Thyroid gland (tissue), 4 donors: ENCODE measurements at regions not wholly inside any gene's neighbourhood (a gene's known extent, or its start where the extent isn't known, plus 50 kb on each side); places are given as distances from the start of the nearest gene placed in this dataset.

Experiments used
- DNase-seq, 2 donors: peaks; one replicate each; pipeline ENCODE4 v3.0.0-alpha.2; 2019
- H3K27ac ChIP-seq, 3 donors: fragments of 200-600 bp; sonication (generic); 1 replicate in 2 of 3; 2 replicates in 1 of 3; pipeline ENCODE4 v1.5.1; 2016 to 2019; ENCODE audit warnings: mild to moderate bottlenecking in 1 of 3, moderate library complexity in 1 of 3
- H3K27me3 ChIP-seq: fragments of 200-600 bp; sonication (generic); one replicate; pipeline ENCODE4 v1.5.1; 2019
- H3K36me3 ChIP-seq, 2 donors: fragments of 200-600 bp; sonication (generic); one replicate each; pipeline ENCODE4 v1.5.1; 2016 to 2019
- H3K4me1 ChIP-seq, 2 donors: fragments of 200-600 bp; sonication (generic); one replicate each; pipeline ENCODE4 v1.5.1; 2017 to 2019
- H3K4me3 ChIP-seq, 3 donors: fragments of 200-600 bp; sonication (generic); replicated peaks in 1 of 3; 1 replicate in 2 of 3; 2 replicates in 1 of 3; pipeline ENCODE4 v1.5.1; 2016; ENCODE audit warnings: mild to moderate bottlenecking in 1 of 3
- H3K9me3 ChIP-seq: fragments of 200-600 bp; sonication (generic); one replicate; pipeline ENCODE4 v1.5.1; 2017
- POLR2A ChIP-seq, 2 donors: fragments of 450-650 bp; IDR thresholded peaks; one replicate each; pipeline ENCODE4 v1.6.1; 2017; ENCODE audit warnings: antibody characterized with exemption in 2 of 2, mild to moderate bottlenecking in 2 of 2, moderate library complexity in 1 of 2
- WGBS, 2 donors: methylation state at CpG; one replicate each; pipeline ENCODE4 v1.1.5; 2017; 5-methylcytosine and 5-hydroxymethylcytosine counted together
- intact Hi-C: fragments of 100-400 bp; cut with DNase I; formaldehyde crosslinking; loops from one replicate; pipeline ENCODE4 v1.15.1; 2023
- TF ChIP-seq, protein P1 (sequence below), 6 experiments: fragments of 200-600 bp in 3 of 6; fragments of 450-650 bp in 3 of 6; sonication (generic) in 3 of 6; IDR thresholded peaks; one replicate each; pipeline ENCODE4 v1.5.1; 2016 to 2019; ENCODE audit warnings: antibody characterized with exemption in 6 of 6, mild to moderate bottlenecking in 2 of 6, inconsistent platforms in 1 of 6, moderate library complexity in 1 of 6

DNA sequence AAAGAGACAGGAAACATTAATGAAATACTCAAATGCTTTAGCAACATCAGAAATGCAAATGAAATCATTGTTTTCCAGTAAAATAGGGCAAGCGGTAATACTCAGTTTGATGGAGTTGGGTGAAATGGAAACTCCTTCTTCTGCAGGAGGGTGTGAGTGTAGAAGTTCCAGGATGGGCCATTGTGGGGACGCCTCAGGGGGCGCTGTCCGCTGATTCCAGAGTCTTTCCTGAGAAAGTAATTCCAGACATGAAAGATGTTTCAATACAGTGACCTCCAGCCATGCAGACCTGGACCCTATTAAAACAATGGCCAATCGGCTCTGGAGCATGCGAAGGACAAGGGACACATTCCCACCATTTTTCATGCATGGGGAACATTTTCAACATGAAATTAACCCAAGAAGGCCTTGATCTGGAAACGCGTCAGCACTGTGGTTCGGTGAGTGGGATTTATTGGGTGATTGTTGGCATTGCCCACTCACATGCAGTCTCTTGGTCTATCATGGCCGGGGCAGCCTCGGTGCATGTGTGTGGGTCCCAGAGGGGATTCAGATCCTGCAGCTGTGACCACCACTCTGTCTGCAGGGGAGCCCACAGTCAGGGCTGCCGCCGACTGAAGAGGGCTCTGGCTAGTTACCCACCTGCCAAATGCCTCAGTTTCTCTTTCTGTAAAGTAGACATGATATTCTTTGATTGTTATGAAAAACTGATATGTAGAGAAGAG is 132.6 kb upstream of the IRX4 start:
- no peaks in the 10 kb centered on the region for H3K36me3 ChIP-seq
- peaks cover 0 to 6% of the 10 kb centered on the region in 2 donors for H3K4me1 ChIP-seq
- no peak overlapping the region for H3K4me3 ChIP-seq
- no peak overlapping the region for H3K27ac ChIP-seq
- intact Hi-C loops, result no loop called here
- no peak for DNase-seq
- H3K27me3 ChIP-seq, result no peaks in the 10 kb centered on the region
- H3K9me3 ChIP-seq, result no peaks in the 10 kb centered on the region
- TF ChIP-seq, protein P1, sequence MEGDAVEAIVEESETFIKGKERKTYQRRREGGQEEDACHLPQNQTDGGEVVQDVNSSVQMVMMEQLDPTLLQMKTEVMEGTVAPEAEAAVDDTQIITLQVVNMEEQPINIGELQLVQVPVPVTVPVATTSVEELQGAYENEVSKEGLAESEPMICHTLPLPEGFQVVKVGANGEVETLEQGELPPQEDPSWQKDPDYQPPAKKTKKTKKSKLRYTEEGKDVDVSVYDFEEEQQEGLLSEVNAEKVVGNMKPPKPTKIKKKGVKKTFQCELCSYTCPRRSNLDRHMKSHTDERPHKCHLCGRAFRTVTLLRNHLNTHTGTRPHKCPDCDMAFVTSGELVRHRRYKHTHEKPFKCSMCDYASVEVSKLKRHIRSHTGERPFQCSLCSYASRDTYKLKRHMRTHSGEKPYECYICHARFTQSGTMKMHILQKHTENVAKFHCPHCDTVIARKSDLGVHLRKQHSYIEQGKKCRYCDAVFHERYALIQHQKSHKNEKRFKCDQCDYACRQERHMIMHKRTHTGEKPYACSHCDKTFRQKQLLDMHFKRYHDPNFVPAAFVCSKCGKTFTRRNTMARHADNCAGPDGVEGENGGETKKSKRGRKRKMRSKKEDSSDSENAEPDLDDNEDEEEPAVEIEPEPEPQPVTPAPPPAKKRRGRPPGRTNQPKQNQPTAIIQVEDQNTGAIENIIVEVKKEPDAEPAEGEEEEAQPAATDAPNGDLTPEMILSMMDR (IDR thresholded peaks at IDR 0.05), result no peak
- TF ChIP-seq POLR2A (IDR thresholded peaks at IDR 0.05), result no peak
- 84 to 87% methylated on average over 13 of the region's 13 CpGs for WGBS, 2 donors

DNA sequence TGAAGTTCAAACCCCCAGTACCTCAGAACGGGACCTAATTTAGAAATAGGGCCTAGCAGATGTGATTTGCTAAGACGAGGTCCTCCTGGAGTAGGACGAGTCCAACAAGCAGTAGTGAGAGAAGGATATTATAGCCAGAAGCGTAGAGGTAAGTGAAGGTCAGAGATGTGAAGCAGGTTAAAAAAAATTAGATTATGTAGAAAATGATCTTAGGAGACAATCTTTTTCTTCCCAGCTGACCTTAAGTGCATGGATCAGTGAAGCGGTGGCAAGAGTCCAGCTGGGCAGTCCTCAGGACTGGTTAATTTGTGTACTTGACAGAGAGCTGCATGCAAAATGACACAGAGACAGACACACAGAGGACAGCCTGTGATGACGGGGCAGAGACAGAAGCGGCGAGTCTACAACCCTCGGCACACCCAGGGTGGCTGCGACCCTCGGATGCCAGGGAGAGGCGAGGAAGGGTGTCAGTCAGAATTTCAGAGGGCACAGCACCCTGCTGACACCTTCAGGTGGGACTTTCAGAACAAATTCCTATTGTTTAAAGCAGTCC is 131.4 kb upstream of the IRX4 start:
- peaks cover 0 to 6% of the 10 kb centered on the region in 2 donors for H3K4me1 ChIP-seq
- H3K36me3 ChIP-seq, result no peaks in the 10 kb centered on the region
- WGBS, 2 donors, result 39 to 55% methylated on average over 11 to 12 of the region's 12 CpGs
- peak; percentile 81 to 86 for DNase-seq
- no peak overlapping the region for H3K4me3 ChIP-seq
- H3K27ac ChIP-seq, result no peak overlapping the region
- intact Hi-C loops, result no loop called here
- no peaks in the 10 kb centered on the region for H3K9me3 ChIP-seq
- TF ChIP-seq POLR2A (IDR thresholded peaks at IDR 0.05), result no peak
- TF ChIP-seq, protein P1 (IDR thresholded peaks at IDR 0.05), result no peak
- no peaks in the 10 kb centered on the region for H3K27me3 ChIP-seq

DNA sequence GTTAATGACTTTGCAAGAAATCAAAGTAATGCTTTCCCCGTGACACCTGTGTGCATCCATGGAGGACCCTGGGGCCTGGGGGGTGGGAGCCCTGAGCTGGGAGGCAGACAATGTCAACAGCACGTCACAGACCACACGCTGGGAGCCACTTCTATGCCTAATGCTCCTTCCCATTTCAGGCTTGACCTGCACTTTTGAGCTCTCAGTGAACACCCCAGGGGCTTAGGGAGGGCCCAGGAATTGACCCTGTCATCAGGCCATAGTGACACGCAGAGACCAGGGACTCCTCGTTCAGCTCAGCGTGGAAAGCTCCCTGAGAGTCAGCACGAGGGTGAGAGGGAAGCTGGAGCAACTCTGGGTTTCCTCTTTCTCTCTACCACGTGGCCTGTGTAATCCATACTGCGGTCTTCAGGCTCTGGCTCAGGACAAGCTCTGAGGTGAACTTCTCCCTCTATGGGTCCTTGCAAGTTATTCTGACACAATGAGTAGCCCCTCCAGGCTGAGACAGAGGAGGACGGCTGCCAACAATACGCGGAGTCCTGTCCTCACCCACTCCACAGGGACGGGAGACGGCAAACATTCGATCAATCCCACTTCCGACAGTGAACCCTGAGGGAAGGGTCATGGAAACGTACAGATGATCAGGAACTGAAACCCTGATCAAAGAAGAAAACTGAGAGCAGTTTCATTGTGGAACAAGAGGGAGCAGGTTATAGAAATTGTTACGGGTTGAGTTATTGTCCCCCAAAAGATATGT is 130.8 kb upstream of the IRX4 start:
- WGBS, 2 donors, result 70 to 74% methylated on average over 16 to 18 of the region's 18 CpGs
- TF ChIP-seq POLR2A (IDR thresholded peaks at IDR 0.05), result no peak
- TF ChIP-seq, protein P1 (IDR thresholded peaks at IDR 0.05), result no peak
- Histone ChIP-seq H3K4me3 (no peak overlapping the region), H3K4me1 (peaks cover 0 to 6% of the 10 kb centered on the region in 2 donors), H3K36me3 (no peaks in the 10 kb centered on the region), H3K9me3 (no peaks in the 10 kb centered on the region), H3K27me3 (no peaks in the 10 kb centered on the region), H3K27ac (no peak overlapping the region)
- peak in 1 of 2 donors; percentile 39 for DNase-seq
- intact Hi-C loops, result no loop called here

DNA sequence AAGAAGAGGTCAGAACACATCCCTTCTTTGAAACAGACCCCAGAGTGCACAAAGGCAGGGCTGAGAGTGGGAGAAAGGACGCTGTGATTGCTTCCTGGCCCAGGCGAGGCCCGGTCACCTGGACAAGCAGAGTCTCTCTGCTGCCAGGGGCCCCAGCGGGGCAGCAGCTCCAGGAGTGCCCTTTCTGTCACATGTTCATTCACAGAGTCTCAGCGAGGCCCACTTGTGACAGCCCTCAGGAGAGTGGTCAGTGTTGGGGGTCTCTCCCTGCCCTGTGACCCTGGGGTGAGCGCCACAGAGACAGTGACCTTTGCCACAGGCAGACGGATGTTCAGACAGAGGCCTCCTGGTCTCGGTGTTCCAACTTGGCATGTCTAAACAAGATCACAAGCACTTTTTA is 130.2 kb upstream of the IRX4 start:
- no peaks in the 10 kb centered on the region for H3K9me3 ChIP-seq
- WGBS, 2 donors, result 65 to 85% methylated on average over 7 to 8 of the region's 8 CpGs
- TF ChIP-seq POLR2A (IDR thresholded peaks at IDR 0.05), result no peak
- TF ChIP-seq, protein P1 (IDR thresholded peaks at IDR 0.05), result no peak
- H3K36me3 ChIP-seq, result no peaks in the 10 kb centered on the region
- H3K27me3 ChIP-seq, result no peaks in the 10 kb centered on the region
- peaks cover 0 to 11% of the 10 kb centered on the region in 2 donors for H3K4me1 ChIP-seq
- H3K27ac ChIP-seq, result no peak overlapping the region
- DNase-seq, result no peak
- H3K4me3 ChIP-seq, result no peak overlapping the region
- intact Hi-C loops, result no loop called here
